ENCODE measurements at regions not wholly inside any gene's neighbourhood (a gene's known extent, or its start where the extent isn't known, plus 50 kb on each side); places are given as distances from the start of the nearest gene placed in this dataset.

DNA sequence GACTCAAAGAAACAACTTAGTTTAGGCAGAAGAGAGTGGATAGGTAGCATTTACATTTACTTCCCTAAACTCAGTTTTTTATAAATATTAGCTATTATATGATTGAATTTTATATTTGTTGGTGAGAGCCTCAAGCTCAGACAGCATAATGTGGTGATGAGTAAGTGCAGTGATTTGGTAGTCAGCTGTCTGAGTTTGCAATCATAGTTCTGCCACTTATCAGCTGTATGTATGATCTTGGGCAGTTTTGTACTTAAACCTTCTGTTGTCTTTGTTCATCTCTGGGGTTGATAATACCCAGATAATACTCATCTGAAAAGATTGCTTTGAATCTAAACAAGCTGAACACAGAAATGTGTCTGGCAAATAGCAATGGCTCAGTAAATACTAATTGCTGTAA is 108.8 kb downstream of the ANXA1 start:
- no peak overlapping the region for H3K9ac ChIP-seq (replicated peaks; ENCODE audit: extremely low read depth, insufficient read depth, low read length)
- H2AFZ ChIP-seq (ENCODE audit: low read depth, low read length) = no peak overlapping the region
- no TSS peak for BruUV-seq (replicated peaks)
- H3K4me1 ChIP-seq (ENCODE audit: control insufficient read depth, extremely low read depth, insufficient read depth, low read length) = no peaks in the 10 kb centered on the region
- no peaks in the 10 kb centered on the region for H3K36me3 ChIP-seq (ENCODE audit: control insufficient read depth in 2 of 2, extremely low read depth in 1 of 2, insufficient read depth in 2 of 2, low read length in 2 of 2)
- H3K79me2 ChIP-seq (ENCODE audit: control insufficient read depth, insufficient read depth, low read length) = no peaks in the 10 kb centered on the region
- H3K27me3 ChIP-seq (ENCODE audit: control insufficient read depth in 2 of 2, insufficient read depth in 2 of 2, low read length in 2 of 2) = no peaks in the 10 kb centered on the region
- H3K4me2 ChIP-seq (ENCODE audit: insufficient read depth, low read length) = no peak overlapping the region
- FAIRE-seq (no peak), DNase-seq (ENCODE audit: low read depth, low spot score) (no peak)
- intact Hi-C loops (cut with micrococcal nuclease) = loop anchor here (10.0 kb wide), 1 partner anchor 1384 kb away; no protein-coding TSS in a partner anchor
- H3K9me1 ChIP-seq (replicated peaks; ENCODE audit: control insufficient read depth, extremely low read depth, insufficient read depth, low read length) = no peaks in the 10 kb centered on the region
- ChIA-PET CTCF (interaction anchor here (1.4 kb wide), 1 partner anchor 59 kb away, joined by 3 read pairs; no protein-coding TSS in a partner anchor), POLR2A (no interaction called here)
- H3K27ac ChIP-seq (ENCODE audit: insufficient read depth, low read depth, low read length) = no peak overlapping the region
- H3K9me3 ChIP-seq (replicated peaks; ENCODE audit: control insufficient read depth, insufficient read depth, low read length) = no peaks in the 10 kb centered on the region
- no peaks in the 10 kb centered on the region for H4K20me1 ChIP-seq (replicated peaks; ENCODE audit: control insufficient read depth, extremely low read depth, insufficient read depth, low read length)
- H3K4me3 ChIP-seq (replicated peaks in 1 of 3; ENCODE audit: insufficient read depth in 1 of 3, low read depth in 1 of 3, low read length in 3 of 3) = no peak overlapping the region
- dilution Hi-C loops (cut with MboI; ENCODE audit: extremely low pct_ligation_motif_present, low sequenced_read_pairs) = no loop called here
- TF ChIP-seq CTCF (IDR thresholded peaks at IDR 0.05; ENCODE audit: extremely low read depth in 1 of 2, insufficient read depth in 1 of 2, low read depth in 1 of 2, low read length in 2 of 2) (no peak), MYC (IDR thresholded peaks at IDR 0.05; ENCODE audit: low read depth, low read length) (no peak), EZH2 (IDR thresholded peaks at IDR 0.05; ENCODE audit: borderline replicate concordance, low read depth, low read length, severe bottlenecking) (no peak), FOS (IDR thresholded peaks at IDR 0.05; ENCODE audit: borderline replicate concordance, insufficient read depth, low read length) (no peak)

DNA sequence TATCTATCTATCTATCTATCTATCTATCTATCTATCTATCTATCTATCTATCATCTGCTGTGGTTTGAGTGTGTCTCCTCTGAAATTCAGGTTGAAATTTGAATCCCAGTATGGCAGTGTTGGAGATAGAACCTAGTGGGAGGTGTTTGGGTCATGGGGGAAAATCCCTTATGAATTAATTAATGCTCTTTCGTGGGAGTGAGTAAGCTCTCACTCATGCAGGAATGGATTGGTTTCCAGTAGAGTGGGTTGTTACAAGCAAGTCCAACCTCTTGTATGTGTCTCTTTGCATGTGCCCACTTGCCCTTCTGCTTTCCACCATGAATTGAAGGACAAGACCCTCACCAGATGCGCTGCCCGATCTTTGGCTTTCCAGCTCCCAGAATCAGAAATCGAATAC is 113.0 kb downstream of the ANXA1 start:
- H3K9me1 ChIP-seq (replicated peaks; ENCODE audit: control insufficient read depth, extremely low read depth, insufficient read depth, low read length) = no peaks in the 10 kb centered on the region
- H3K9ac ChIP-seq (replicated peaks; ENCODE audit: extremely low read depth, insufficient read depth, low read length) = no peak overlapping the region
- H3K4me2 ChIP-seq (ENCODE audit: insufficient read depth, low read length) = no peak overlapping the region
- DNase-seq (ENCODE audit: low read depth, low spot score) = no peak
- no peaks in the 10 kb centered on the region for H3K79me2 ChIP-seq (ENCODE audit: control insufficient read depth, insufficient read depth, low read length)
- intact Hi-C loops (cut with micrococcal nuclease) = loop anchor here (10.0 kb wide), 1 partner anchor 1380 kb away; no protein-coding TSS in a partner anchor
- no peak overlapping the region for H3K27ac ChIP-seq (ENCODE audit: insufficient read depth, low read depth, low read length)
- CTCF ChIA-PET = no interaction called here
- no peaks in the 10 kb centered on the region for H3K27me3 ChIP-seq (ENCODE audit: control insufficient read depth in 2 of 2, insufficient read depth in 2 of 2, low read length in 2 of 2)
- no TSS peak for BruUV-seq (replicated peaks)
- H3K9me3 ChIP-seq (replicated peaks; ENCODE audit: control insufficient read depth, insufficient read depth, low read length) = no peaks in the 10 kb centered on the region
- dilution Hi-C loops (cut with MboI; ENCODE audit: extremely low pct_ligation_motif_present, low sequenced_read_pairs) = no loop called here
- no peaks in the 10 kb centered on the region for H4K20me1 ChIP-seq (replicated peaks; ENCODE audit: control insufficient read depth, extremely low read depth, insufficient read depth, low read length)
- no peak for FAIRE-seq
- H3K36me3 ChIP-seq (ENCODE audit: control insufficient read depth in 2 of 2, extremely low read depth in 1 of 2, insufficient read depth in 2 of 2, low read length in 2 of 2) = no peaks in the 10 kb centered on the region
- H2AFZ ChIP-seq (ENCODE audit: low read depth, low read length) = no peak overlapping the region
- no peak overlapping the region for H3K4me3 ChIP-seq (replicated peaks in 1 of 3; ENCODE audit: insufficient read depth in 1 of 3, low read depth in 1 of 3, low read length in 3 of 3)
- H3K4me1 ChIP-seq (ENCODE audit: control insufficient read depth, extremely low read depth, insufficient read depth, low read length) = no peaks in the 10 kb centered on the region
- POLR2A ChIA-PET = no interaction called here
- no peak for TF ChIP-seq GATA2 (IDR thresholded peaks at IDR 0.05; ENCODE audit: insufficient read depth, insufficient read length, low read depth, low read length)
- no peak for TF ChIP-seq POLR2A (IDR thresholded peaks at IDR 0.05; ENCODE audit: low read depth, low read length)
- no peak for TF ChIP-seq EZH2 (IDR thresholded peaks at IDR 0.05; ENCODE audit: borderline replicate concordance, low read depth, low read length, severe bottlenecking)
- TF ChIP-seq, protein P1, sequence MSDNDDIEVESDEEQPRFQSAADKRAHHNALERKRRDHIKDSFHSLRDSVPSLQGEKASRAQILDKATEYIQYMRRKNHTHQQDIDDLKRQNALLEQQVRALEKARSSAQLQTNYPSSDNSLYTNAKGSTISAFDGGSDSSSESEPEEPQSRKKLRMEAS (IDR thresholded peaks at IDR 0.05; ENCODE audit: insufficient read depth, insufficient read length) = no peak
- no peak for TF ChIP-seq POLR2AphosphoS5 (IDR thresholded peaks at IDR 0.05; ENCODE audit: insufficient read depth, low read depth, low read length)
- TF ChIP-seq CTCF (IDR thresholded peaks at IDR 0.05; ENCODE audit: extremely low read depth in 1 of 2, insufficient read depth in 1 of 2, low read depth in 1 of 2, low read length in 2 of 2) = no peak
- no peak for TF ChIP-seq JUN (IDR thresholded peaks at IDR 0.05; ENCODE audit: borderline replicate concordance, insufficient read depth, insufficient read length, low read depth)
- TF ChIP-seq FOS (IDR thresholded peaks at IDR 0.05; ENCODE audit: borderline replicate concordance, insufficient read depth, low read length) = no peak
- no peak for TF ChIP-seq MYC (IDR thresholded peaks at IDR 0.05; ENCODE audit: low read depth, low read length)

Measured in endothelial cell of umbilical vein (primary cell).